ENCODE measurements at regions not wholly inside any gene's neighbourhood (a gene's known extent, or its start where the extent isn't known, plus 50 kb on each side); places are given as distances from the start of the nearest gene placed in this dataset.

DNA sequence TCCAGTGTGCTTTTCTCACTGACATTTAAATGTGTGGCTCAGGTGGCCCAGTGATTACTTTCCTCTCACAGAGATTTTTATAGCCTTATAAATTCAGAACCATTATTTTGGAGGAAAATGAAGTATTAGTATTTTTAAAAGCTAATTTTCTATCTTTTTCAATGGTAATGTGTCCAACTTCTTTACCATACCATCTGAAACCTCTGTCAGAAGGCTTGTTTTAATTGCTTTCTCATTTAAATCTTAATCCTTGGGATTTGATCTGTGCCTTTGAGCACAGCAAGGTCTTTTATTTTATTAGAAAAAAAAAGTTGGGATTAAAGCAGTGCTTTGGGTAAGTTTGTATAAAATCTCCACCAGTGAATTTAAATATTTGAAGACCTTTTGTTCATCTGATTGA is 452.3 kb upstream of the RAG2 start:
- Histone ChIP-seq H3K36me3 (no peaks in the 10 kb centered on the region), H3K27me3 (ENCODE audit: low read depth) (no peaks in the 10 kb centered on the region), H3K9me3 (replicated peaks) (no peaks in the 10 kb centered on the region), H3K27ac (replicated peaks) (no peak overlapping the region), H3K4me3 (no peak overlapping the region), H3K4me1 (no peaks in the 10 kb centered on the region)
- intact Hi-C loops (cut with micrococcal nuclease), result no loop called here
- no peak for DNase-seq
- TF ChIP-seq, protein P1, sequence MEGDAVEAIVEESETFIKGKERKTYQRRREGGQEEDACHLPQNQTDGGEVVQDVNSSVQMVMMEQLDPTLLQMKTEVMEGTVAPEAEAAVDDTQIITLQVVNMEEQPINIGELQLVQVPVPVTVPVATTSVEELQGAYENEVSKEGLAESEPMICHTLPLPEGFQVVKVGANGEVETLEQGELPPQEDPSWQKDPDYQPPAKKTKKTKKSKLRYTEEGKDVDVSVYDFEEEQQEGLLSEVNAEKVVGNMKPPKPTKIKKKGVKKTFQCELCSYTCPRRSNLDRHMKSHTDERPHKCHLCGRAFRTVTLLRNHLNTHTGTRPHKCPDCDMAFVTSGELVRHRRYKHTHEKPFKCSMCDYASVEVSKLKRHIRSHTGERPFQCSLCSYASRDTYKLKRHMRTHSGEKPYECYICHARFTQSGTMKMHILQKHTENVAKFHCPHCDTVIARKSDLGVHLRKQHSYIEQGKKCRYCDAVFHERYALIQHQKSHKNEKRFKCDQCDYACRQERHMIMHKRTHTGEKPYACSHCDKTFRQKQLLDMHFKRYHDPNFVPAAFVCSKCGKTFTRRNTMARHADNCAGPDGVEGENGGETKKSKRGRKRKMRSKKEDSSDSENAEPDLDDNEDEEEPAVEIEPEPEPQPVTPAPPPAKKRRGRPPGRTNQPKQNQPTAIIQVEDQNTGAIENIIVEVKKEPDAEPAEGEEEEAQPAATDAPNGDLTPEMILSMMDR (IDR thresholded peaks at IDR 0.05; ENCODE audit: borderline replicate concordance), result no peak

DNA sequence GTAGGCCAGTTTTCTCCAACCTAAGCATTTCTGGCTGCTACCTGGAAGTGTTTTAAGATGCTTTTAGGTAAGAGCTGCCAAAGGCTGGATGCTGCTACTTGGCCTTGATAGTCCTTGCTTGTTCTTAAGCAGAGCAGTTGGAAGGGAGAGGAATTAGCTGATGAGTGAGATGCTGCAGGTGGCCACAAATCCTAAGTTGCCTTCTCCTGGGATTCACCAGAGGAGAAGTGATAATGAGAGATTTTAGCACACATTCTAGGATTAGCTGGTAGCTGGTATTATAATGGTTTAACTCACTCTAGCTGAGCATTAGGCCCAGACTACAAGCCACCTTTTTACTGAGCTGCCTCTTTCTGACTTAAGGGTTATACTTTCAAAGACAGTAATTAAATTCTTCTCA is 442.9 kb upstream of the RAG2 start:
- intact Hi-C loops (cut with micrococcal nuclease), result no loop called here
- DNase-seq, result no peak
- Histone ChIP-seq H3K4me1 (no peaks in the 10 kb centered on the region), H3K36me3 (no peaks in the 10 kb centered on the region), H3K4me3 (no peak overlapping the region), H3K27me3 (ENCODE audit: low read depth) (no peaks in the 10 kb centered on the region), H3K9me3 (replicated peaks) (no peaks in the 10 kb centered on the region), H3K27ac (replicated peaks) (no peak overlapping the region)
- TF ChIP-seq, protein P1 (IDR thresholded peaks at IDR 0.05; ENCODE audit: borderline replicate concordance), result no peak

DNA sequence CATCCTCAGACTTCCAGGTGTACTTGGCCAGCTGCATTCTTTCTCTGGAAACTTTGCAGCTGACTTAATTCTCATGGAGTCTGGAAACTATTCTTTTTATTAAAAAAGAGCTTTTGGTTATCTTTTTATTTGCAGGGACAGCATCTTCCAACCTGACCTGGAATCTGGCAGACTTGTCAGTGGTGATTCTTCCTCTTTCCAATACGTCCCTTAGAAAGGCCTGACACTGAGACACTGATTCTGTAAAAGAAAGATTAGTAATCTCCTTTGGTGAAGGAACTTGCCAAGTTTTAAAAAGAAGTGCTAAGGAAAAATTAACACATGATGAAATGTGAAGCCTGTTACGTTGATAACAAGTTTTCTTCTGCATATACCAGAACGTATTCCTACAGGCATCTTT is 440.9 kb upstream of the RAG2 start:
- H3K27me3 ChIP-seq (ENCODE audit: low read depth), result no peaks in the 10 kb centered on the region

DNA sequence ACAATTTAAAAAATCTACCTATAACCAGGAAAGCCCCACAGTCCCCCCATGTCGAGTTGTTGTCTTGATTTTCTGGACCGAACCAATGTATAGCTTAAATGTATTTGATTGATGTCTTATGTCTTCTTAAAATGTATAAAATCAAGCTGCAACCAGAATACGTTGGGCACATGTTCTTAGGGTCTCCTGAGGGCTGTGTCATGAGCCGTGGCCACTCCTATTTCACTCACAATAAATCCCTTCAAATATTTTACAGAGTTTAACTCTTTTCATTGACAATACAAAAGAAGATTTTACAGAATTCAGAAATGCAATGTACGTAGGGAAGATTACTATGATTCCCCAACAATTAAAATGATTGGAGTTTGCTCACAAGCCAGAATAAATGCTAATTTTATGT is 428.7 kb upstream of the RAG2 start:
- intact Hi-C loops (cut with micrococcal nuclease), result no loop called here
- H3K4me1 ChIP-seq, result no peaks in the 10 kb centered on the region

More for the DNA sequence above, 440.9 kb upstream of the RAG2 start:
- Histone ChIP-seq H3K27ac (replicated peaks) (no peak overlapping the region), H3K36me3 (no peaks in the 10 kb centered on the region), H3K9me3 (replicated peaks) (no peaks in the 10 kb centered on the region), H3K4me1 (no peaks in the 10 kb centered on the region), H3K4me3 (no peak overlapping the region)
- intact Hi-C loops (cut with micrococcal nuclease), result no loop called here
- TF ChIP-seq, protein P1 (IDR thresholded peaks at IDR 0.05; ENCODE audit: borderline replicate concordance), result no peak
- no peak for DNase-seq

DNA sequence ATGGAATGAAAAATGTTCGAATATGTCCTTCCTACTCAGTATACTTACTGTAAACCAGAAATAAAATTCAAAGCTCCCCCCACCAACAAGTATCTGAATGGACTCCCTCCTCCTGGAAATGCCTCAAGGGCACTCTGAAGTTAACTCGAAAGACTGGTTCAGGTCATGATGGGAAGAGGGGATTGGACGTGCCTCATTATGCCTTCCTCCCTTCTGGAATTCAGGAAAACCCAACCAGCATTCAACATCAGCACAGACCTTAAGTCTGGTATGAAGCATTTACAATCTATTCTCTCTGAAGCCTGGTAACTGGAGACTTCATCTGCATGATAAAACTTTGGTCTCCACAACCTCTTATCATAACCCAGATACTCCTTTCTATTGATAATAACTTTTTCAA is 428.3 kb upstream of the RAG2 start:
- Histone ChIP-seq H3K27me3 (ENCODE audit: low read depth) (no peaks in the 10 kb centered on the region), H3K4me3 (no peak overlapping the region), H3K36me3 (no peaks in the 10 kb centered on the region), H3K27ac (replicated peaks) (no peak overlapping the region), H3K9me3 (replicated peaks) (peaks cover 33% of the 10 kb centered on the region), H3K4me1 (no peaks in the 10 kb centered on the region)
- TF ChIP-seq, protein P1 (IDR thresholded peaks at IDR 0.05; ENCODE audit: borderline replicate concordance), result no peak
- DNase-seq, result no peak
- intact Hi-C loops (cut with micrococcal nuclease), result no loop called here

More for the DNA sequence above, 428.7 kb upstream of the RAG2 start:
- no peaks in the 10 kb centered on the region for H3K36me3 ChIP-seq
- DNase-seq, result no peak
- peaks cover 34% of the 10 kb centered on the region for H3K9me3 ChIP-seq (replicated peaks)
- TF ChIP-seq, protein P1 (IDR thresholded peaks at IDR 0.05; ENCODE audit: borderline replicate concordance), result no peak
- H3K4me3 ChIP-seq, result no peak overlapping the region
- H3K27me3 ChIP-seq (ENCODE audit: low read depth), result no peaks in the 10 kb centered on the region
- no peak overlapping the region for H3K27ac ChIP-seq (replicated peaks)

DNA sequence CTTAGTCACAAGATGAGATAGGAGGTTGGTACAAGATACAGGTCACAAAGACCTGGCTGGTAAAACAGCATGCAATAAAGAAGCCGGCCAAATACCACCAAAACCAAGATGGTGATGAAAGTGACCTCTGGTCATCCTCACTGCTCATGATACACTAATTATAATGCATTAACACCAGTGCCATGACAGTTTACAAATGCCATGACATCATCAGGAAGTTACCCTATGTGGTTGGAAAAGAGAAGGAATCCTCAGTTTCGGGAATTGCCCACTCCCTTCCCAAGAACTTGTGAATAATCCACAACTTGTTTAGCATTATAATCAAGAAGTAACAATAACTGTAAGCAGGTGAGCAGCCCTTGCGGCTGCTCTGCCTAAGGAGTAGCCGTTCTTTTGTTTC is 408.5 kb upstream of the RAG2 start:
- TF ChIP-seq, protein P1 (IDR thresholded peaks at IDR 0.05; ENCODE audit: borderline replicate concordance), result no peak
- intact Hi-C loops (cut with micrococcal nuclease), result no loop called here
- DNase-seq, result no peak
- H3K4me1 ChIP-seq, result no peaks in the 10 kb centered on the region
- H3K27me3 ChIP-seq (ENCODE audit: low read depth), result peaks cover 3% of the 10 kb centered on the region
- H3K4me3 ChIP-seq, result no peak overlapping the region
- H3K36me3 ChIP-seq, result no peaks in the 10 kb centered on the region
- H3K27ac ChIP-seq (replicated peaks), result no peak overlapping the region
- H3K9me3 ChIP-seq (replicated peaks), result peaks cover 8% of the 10 kb centered on the region

Data from left ventricle myocardium inferior (tissue), 1 donor.